GM20000 (cell line): ENCODE measurements at regions not wholly inside any gene's neighbourhood (a gene's known extent, or its start where the extent isn't known, plus 50 kb on each side); places are given as distances from the start of the nearest gene placed in this dataset.

ENCODE experiments used
- DNase-seq: peaks from one replicate; pipeline ENCODE4 v3.0.0; 2012; ENCODE audit warnings: low spot score
- TF ChIP-seq, protein P1 (sequence below): IDR thresholded peaks from 2 replicates; pipeline ENCODE4 v1.5.1; 2012; ENCODE audit warnings: mild to moderate bottlenecking, control low read depth; ENCODE audit errors: extremely low read depth, missing control alignments

DNA sequence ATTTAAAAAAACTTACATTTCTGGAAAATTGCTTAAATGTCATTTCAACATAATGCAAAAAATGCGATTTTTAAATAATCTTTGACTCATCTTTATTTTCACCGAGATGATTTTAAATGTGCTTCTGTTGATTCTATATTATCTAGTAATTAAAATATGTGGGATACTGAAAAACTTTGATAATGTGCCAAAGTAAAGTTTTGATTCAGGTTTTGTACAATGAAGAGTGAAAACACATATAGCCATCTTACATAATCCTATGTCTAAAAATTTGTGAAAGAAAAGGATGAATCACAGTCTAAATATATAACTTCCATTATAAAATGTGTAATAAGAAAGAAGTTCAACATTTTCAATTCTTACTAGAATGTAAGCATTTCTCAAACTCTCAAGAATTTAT lies 204.3 kb upstream of the ZC3H15 start:
- TF ChIP-seq, protein P1, sequence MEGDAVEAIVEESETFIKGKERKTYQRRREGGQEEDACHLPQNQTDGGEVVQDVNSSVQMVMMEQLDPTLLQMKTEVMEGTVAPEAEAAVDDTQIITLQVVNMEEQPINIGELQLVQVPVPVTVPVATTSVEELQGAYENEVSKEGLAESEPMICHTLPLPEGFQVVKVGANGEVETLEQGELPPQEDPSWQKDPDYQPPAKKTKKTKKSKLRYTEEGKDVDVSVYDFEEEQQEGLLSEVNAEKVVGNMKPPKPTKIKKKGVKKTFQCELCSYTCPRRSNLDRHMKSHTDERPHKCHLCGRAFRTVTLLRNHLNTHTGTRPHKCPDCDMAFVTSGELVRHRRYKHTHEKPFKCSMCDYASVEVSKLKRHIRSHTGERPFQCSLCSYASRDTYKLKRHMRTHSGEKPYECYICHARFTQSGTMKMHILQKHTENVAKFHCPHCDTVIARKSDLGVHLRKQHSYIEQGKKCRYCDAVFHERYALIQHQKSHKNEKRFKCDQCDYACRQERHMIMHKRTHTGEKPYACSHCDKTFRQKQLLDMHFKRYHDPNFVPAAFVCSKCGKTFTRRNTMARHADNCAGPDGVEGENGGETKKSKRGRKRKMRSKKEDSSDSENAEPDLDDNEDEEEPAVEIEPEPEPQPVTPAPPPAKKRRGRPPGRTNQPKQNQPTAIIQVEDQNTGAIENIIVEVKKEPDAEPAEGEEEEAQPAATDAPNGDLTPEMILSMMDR, result no peak
- DNase-seq, result no peak

DNA sequence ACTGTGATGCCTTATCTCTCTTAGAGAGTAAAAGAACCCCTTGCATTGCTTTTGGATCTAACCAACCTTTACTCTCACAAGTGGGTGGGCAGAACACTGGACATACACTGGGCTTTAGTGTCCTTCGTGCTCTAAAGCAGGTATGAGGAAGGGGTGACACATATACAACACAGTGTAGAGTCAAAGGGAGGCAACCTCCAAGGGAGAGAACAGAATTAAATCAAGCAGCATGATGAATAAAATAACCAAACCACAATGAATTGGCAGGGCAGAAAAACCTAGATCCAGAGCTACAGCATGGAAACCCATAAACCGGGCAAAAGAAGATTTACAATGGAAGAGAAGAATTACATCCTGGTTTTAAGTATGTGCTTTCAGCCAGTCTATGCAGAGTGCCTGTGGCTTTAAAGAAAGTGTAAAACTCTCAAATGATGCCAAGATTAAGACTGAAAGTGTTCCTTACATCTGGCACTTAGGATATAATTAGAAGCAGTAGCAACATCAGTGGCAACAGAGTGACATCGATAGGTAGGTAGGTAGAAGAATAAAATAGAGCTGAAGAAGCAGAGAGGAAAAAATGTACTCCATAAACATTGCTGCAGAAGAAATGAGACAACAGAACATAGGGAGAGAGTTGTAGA lies 191.7 kb upstream of the ZC3H15 start:
- DNase-seq, result no peak
- TF ChIP-seq, protein P1, result no peak

DNA sequence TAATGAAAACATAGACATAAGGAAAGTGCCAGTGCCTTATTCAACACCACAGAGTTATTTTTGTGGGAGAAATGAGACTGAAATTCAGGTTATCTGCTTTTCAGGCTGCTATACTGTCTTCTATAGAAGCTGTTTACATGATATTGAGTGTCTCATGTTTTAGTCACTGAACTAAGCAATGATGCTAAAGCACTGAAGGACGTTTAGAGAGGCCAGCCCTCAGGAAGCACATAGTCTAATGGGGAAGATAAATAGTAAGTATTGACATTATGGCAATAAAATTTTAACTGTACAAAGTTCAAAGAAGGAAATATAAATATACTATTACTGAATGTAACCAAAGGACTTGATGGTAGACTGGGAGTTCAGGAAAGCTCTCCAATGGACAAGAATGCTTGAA lies 186.4 kb upstream of the ZC3H15 start:
- no peak for DNase-seq
- TF ChIP-seq, protein P1, result no peak

DNA sequence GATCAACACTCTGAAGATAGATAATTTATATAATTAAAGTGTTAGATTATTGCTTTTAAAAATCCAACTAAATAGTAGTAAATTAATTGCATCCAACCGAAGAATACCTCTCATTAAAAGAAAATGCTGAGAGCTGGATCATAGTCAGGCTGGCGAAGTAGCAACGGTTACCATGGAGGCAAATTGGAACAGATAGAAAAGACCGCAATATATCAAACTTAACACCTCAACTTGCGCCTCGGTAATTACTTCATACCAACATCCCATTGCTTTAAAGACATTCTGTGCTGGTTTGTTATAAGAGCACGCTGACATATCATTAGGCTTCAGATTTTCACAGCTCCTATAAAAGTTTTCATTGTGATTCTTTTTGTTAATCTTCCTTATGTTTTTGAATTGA lies 183.8 kb upstream of the ZC3H15 start:
- TF ChIP-seq, protein P1, result no peak
- DNase-seq, result no peak

DNA sequence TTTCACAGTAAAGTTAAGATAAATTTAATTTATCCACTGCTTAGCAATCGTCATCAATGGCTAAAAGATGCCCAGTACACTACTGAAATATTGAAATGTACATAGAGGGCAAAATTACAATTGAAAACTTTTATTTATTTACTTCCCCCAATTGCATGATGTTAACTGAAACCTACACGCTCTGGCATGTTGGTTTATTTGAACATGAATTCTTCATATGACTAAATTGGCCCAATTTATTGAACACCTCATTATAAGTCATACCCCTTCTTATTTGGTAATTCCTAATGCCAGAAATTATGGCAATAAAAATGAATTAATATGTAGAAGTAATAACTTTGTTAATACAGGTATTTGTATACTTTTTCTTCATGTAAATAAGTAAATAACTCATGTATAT lies 183.0 kb upstream of the ZC3H15 start:
- TF ChIP-seq, protein P1, result no peak
- no peak for DNase-seq

DNA sequence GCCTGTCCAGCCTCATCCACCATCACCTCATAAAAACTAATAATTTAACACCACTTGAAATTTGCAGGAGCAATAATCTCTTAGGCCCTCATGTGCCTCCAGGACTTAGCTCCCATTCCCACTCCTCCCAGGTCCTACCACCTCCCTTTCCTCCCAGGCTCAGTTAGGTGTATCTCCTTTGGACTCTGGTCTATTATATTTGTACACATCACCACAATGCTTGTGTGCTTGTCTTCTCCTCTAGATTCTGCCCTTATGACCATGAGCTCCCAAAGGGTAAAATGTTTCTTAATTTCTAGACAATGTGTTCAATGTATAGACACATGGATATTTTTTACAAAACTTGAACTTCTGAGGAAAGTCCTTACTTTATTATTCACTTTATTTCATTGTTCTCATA lies 182.0 kb upstream of the ZC3H15 start:
- TF ChIP-seq, protein P1, result no peak
- no peak for DNase-seq

DNA sequence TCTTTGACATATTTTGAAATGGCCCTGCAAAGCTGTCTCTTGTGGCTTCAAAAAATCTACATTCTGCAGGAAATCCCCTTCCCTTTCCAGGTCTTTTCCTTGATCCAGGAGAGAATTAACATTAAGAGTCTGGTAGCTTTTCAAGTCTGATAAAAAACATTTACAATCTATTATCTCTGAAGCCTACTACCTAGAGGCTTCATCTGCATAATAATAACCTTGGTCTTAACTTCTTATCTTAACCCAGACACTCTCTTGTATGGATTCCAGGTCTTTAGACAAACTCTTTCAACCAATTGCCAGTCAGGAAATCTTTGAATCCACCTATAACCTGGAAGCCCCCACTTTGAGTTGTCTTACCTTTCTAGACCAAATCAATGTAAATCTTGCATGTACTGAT lies 179.3 kb upstream of the ZC3H15 start:
- DNase-seq, result no peak
- TF ChIP-seq, protein P1, result no peak
